ENCODE measurements at regions not wholly inside any gene's neighbourhood (a gene's known extent, or its start where the extent isn't known, plus 50 kb on each side); places are given as distances from the start of the nearest gene placed in this dataset.

DNA sequence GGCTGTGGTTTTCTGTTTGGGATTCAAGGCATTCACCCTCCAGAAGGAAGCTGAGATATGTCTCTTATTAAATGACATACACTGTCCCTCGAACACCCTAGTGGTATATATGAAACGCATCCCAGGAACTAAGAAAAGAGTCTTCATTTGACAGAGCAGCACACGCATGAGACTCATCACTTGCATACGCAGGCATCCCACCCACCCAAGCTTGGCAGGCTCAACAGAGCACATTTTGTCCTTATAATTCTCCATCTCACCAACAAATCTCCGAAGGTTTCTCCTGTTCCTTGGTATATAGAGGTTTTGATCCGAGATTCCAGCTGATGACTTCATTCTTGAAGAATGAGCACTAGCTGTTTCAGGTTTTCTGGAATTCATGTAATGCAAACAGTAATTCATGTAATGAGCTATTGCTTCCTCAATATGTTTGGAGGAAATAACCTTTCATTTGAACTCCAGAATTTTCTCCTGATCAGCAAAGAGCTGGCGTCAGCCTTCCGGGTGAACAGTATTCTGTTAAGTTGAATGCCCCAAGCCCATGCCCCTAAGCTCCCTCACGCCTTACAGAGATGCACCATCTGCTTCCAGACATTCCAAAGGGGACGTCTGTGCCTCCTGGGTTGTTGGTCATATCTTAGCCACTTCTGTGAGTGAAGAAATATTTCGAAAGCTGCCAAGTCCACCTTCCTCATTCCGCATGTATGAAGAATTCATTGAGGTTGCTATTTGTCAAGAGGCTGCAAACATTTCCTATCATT is 66.0 kb upstream of the CDH4 start:
- no peak for DNase-seq (ENCODE audit: low read depth in 2 of 2)

DNA sequence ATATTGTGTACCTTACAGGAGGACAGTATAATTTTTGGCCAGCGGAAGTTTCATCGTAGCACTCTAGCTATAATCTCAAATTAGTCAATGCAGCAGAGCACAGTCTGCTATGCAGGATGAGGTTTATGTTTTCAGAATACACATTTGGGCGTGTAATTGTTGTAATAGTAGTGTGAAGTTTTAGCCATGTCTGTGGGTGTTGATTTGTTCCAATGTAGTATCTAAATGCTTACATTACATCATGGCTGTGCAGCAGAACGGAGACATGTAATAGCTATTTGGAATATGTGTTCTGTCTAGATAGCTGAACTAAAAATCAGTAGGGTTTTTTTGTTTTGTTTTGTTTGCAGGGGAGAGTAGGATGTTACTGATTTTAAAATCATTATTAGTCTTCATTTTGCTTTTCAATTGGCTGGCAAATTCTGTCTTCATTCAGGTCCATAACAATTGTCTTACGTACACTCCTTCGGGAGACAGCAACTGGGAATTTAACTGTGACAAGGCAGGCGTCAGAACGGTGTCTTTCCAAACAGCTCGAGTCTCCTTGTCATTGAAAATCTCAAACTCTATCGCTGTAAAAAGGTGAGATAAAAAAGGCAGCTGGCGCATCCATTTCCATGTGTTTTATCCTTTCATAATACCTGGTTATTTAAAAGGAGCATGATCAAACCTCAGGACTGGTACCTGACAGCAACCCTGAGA is 65.1 kb upstream of the CDH4 start:
- no peak for DNase-seq (ENCODE audit: low read depth in 2 of 2)

DNA sequence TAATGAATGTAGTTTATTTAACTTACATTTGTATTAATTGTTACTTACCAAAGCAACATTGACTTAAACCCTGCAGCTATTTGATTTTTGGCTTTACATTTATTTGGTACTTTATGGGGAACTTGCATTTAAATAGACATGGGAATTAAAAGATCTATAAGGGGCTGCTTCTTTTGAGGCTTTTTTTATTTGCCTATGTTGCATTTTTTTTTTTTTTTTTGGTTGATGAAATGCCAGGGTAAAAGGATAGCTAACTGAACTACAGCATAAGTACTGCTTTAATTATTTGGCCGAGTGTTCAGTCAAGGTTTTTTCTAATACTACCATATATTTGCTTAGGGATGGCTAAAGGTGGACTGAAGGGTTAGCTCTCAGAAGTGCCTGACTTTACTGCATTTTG is 62.5 kb upstream of the CDH4 start:
- no peak for DNase-seq (ENCODE audit: low read depth in 2 of 2)

DNA sequence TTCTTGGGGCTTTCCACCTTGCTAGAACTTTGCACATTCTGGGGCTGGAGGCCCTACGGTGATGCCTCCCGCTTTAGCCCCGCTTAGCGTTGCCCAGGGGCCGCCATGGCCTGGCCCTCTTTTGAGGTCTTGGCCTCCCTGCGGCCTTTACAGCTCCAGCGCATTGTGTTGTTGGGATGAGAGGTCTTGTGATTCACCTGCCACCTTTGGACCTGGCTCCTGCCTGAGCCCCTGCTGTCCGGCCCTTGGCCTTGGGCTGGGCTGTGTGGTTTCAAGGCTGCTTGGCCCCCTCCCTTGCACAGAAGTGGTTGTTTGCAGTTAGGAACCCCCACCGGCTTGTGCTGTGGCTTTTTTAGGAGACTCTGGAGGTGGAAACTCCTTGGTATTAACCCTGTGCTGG is 61.0 kb upstream of the CDH4 start:
- no peak for DNase-seq (ENCODE audit: low read depth in 2 of 2)

DNA sequence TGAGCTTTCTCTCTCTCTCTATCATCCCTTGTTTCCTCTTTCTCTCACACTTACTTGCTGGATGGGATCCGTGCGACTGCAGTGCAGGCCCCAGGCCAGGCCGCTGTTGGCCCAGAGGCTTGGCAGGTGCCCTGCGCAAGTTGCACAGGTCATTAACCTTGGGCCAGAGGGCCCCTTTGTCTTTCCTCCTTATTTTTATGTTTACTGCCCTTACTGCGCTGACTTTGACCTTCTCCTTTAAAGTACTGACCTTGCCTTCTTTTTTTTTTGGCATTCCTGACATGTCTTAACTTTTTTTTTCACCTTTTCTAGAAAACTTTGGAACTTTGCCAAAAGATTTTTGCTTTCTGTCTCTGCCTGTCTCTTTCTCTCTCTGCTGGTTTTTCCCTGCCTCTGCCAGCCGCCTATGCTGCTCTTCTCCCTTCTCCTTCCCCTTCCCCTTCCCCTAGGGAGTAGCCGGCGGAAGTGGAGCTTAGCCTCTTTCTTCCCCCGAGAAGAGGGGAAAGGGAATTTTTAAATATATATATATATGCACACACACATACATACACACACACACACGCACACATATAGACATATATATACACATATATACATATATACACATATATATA is 59.6 kb upstream of the CDH4 start:
- DNase-seq (ENCODE audit: low read depth in 2 of 2): no peak

DNA sequence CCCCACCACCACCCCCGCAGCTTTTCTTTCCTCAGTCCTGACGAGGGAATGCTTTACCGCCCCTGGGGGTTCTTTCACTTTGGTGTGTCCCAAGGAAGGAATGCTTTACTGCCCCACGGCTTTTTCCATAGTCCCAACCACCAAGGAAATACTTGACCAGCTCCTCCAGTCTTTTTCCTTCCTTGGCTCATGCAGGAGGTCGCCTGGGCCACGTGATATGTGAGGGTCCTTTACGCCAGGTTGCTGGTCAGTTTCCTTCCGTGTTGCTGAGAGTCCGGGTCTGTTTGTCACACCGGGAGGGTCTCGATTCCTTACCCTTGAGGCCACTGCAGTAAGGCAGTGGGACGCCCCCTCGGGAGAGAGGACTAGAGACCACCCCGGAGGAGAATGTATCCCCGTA is 58.9 kb upstream of the CDH4 start:
- no peak for DNase-seq (ENCODE audit: low read depth in 2 of 2)
